ENCODE measurements at regions not wholly inside any gene's neighbourhood (a gene's known extent, or its start where the extent isn't known, plus 50 kb on each side); places are given as distances from the start of the nearest gene placed in this dataset.

- ATAC-seq = no peak
- H3K9me3 ChIP-seq = no peaks in the 10 kb centered on the region
- no peak for DNase-seq
Observed at GRCh38 chr17:34114174-34114573, 140.9 kb upstream of the CCL2 start.

GRCh38 chr17:34116306-34116705 is 138.8 kb upstream of the CCL2 start:
- no peak overlapping the region for H3K4me3 ChIP-seq
- DNase-seq = no peak
- no peaks in the 10 kb centered on the region for H3K36me3 ChIP-seq (ENCODE audit: low read depth)
- intact Hi-C loops (cut with DNase I, micrococcal nuclease) = no loop called here
- no peaks in the 10 kb centered on the region for H3K9me3 ChIP-seq
- no peak for ATAC-seq
- no peak for TF ChIP-seq CTCF (IDR thresholded peaks at IDR 0.05)
- no peaks in the 10 kb centered on the region for H3K4me1 ChIP-seq (ENCODE audit: low read depth)

More at GRCh38 chr17:34114174-34114573, 140.9 kb upstream of the CCL2 start:
- no peaks in the 10 kb centered on the region for H3K36me3 ChIP-seq (ENCODE audit: low read depth)
- no peaks in the 10 kb centered on the region for H3K4me1 ChIP-seq (ENCODE audit: low read depth)
- TF ChIP-seq CTCF (IDR thresholded peaks at IDR 0.05) = no peak
- intact Hi-C loops (cut with DNase I, micrococcal nuclease) = no loop called here
- no peak overlapping the region for H3K4me3 ChIP-seq

GRCh38 chr17:34117332-34117731 is 137.8 kb upstream of the CCL2 start:
- Histone ChIP-seq H3K9me3 (no peaks in the 10 kb centered on the region), H3K4me3 (no peak overlapping the region), H3K36me3 (ENCODE audit: low read depth) (no peaks in the 10 kb centered on the region), H3K4me1 (ENCODE audit: low read depth) (no peaks in the 10 kb centered on the region)
- no peak for TF ChIP-seq CTCF (IDR thresholded peaks at IDR 0.05)
- intact Hi-C loops (cut with DNase I, micrococcal nuclease) = no loop called here
- ATAC-seq (no peak), DNase-seq (no peak)

GRCh38 chr17:34117811-34118210 is 137.3 kb upstream of the CCL2 start:
- H3K36me3 ChIP-seq (ENCODE audit: low read depth) = no peaks in the 10 kb centered on the region
- H3K4me3 ChIP-seq = no peak overlapping the region
- no peak for TF ChIP-seq CTCF (IDR thresholded peaks at IDR 0.05)
- no peak for ATAC-seq
- no peaks in the 10 kb centered on the region for H3K9me3 ChIP-seq
- DNase-seq = no peak
- intact Hi-C loops (cut with DNase I, micrococcal nuclease) = no loop called here
- no peaks in the 10 kb centered on the region for H3K4me1 ChIP-seq (ENCODE audit: low read depth)

GRCh38 chr17:34118564-34118963 is 136.5 kb upstream of the CCL2 start:
- intact Hi-C loops (cut with DNase I, micrococcal nuclease) = no loop called here
- Histone ChIP-seq H3K4me3 (no peak overlapping the region), H3K4me1 (ENCODE audit: low read depth) (no peaks in the 10 kb centered on the region), H3K9me3 (no peaks in the 10 kb centered on the region), H3K36me3 (ENCODE audit: low read depth) (no peaks in the 10 kb centered on the region)
- ATAC-seq (no peak), DNase-seq (no peak)
- no peak for TF ChIP-seq CTCF (IDR thresholded peaks at IDR 0.05)

- Histone ChIP-seq H3K9me3 (no peaks in the 10 kb centered on the region), H3K4me3 (no peak overlapping the region), H3K4me1 (ENCODE audit: low read depth) (no peaks in the 10 kb centered on the region), H3K36me3 (ENCODE audit: low read depth) (no peaks in the 10 kb centered on the region)
- intact Hi-C loops (cut with DNase I, micrococcal nuclease) = no loop called here
- DNase-seq (no peak), ATAC-seq (no peak)
- no peak for TF ChIP-seq CTCF (IDR thresholded peaks at IDR 0.05)
Observed at GRCh38 chr17:34121311-34121710, 133.8 kb upstream of the CCL2 start.
